ENCODE measurements at regions not wholly inside any gene's neighbourhood (a gene's known extent, or its start where the extent isn't known, plus 50 kb on each side); places are given as distances from the start of the nearest gene placed in this dataset.

DNA sequence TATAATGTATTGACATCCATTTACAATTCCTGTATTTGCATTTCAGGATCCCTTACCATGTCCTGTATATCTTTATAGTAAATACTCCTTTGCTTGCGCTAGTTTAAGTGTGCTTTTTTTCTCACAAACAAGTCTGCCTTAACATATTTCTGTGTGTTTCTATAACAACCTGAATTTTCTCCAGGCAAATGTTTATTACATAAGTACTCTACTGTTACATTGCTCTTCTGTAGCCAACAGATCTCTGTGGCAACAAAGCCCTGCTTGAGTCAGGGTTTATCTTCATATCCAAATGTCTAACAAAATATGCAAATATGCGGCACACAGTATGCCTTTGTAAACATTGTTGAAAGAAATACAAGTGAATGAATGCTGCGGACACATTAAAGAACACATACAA, 625.5 kb downstream of the TLL1 start:
- POLR2A ChIA-PET, result no interaction called here
- CTCF ChIA-PET, result interaction anchor here (0.9 kb wide), 1 partner anchor 15 kb away, joined by 3 read pairs; no protein-coding TSS in a partner anchor
- DNase-seq (ENCODE audit: extremely low spot score), result no peak
- TF ChIP-seq, protein P1, sequence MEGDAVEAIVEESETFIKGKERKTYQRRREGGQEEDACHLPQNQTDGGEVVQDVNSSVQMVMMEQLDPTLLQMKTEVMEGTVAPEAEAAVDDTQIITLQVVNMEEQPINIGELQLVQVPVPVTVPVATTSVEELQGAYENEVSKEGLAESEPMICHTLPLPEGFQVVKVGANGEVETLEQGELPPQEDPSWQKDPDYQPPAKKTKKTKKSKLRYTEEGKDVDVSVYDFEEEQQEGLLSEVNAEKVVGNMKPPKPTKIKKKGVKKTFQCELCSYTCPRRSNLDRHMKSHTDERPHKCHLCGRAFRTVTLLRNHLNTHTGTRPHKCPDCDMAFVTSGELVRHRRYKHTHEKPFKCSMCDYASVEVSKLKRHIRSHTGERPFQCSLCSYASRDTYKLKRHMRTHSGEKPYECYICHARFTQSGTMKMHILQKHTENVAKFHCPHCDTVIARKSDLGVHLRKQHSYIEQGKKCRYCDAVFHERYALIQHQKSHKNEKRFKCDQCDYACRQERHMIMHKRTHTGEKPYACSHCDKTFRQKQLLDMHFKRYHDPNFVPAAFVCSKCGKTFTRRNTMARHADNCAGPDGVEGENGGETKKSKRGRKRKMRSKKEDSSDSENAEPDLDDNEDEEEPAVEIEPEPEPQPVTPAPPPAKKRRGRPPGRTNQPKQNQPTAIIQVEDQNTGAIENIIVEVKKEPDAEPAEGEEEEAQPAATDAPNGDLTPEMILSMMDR (IDR thresholded peaks at IDR 0.05; ENCODE audit: control extremely low read depth, extremely low read depth, low read depth, missing control alignments), result no peak

DNA sequence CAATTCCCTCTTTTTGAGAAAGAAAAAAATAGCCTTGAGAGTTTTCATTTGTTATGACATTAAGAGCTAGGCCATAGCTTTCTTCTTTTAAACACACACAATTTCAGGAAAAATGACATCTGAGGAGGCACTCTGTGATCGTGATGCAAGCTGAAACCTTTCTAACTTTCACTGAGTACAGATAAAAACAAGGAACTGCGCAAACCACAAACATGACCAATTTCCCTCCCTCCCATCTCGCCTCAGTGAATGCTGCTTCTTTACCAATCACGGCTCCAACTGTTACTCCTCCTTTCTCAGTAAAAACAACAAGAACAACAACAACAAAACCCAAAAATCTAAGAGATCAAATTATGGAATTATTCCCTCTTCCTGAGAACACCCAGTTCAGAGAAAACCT, 626.8 kb downstream of the TLL1 start:
- ChIA-PET CTCF (no interaction called here), POLR2A (interaction anchor here (0.7 kb wide), 1 partner anchor 581 kb away, joined by 6 read pairs; no protein-coding TSS in a partner anchor)
- TF ChIP-seq, protein P1 (IDR thresholded peaks at IDR 0.05; ENCODE audit: control extremely low read depth, extremely low read depth, low read depth, missing control alignments), result no peak
- DNase-seq (ENCODE audit: extremely low spot score), result no peak

DNA sequence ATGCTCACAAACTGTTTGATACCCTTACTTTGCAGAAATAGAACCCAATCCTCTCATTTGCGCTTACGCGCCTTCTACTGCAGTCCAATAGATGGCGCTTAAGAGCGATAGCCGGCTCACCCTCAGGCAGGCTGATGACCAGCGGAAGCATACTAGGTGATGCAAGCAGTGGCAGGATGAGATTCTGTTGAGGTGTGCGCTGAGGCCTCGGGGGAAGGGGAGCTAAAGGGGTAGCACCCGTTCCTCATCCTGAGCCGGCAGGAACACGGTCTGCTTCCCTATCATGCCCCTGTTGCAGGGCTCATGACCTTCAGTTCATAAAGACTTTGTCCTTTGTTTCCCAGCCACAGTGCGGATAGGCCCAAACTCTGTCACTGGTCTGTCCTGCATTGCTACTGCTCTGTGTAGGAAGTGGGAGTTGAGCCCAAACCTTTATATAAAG, 628.9 kb downstream of the TLL1 start:
- peak; percentile 11 for DNase-seq (ENCODE audit: extremely low spot score)
- CTCF ChIA-PET, result no interaction called here
- POLR2A ChIA-PET, result no interaction called here

DNA sequence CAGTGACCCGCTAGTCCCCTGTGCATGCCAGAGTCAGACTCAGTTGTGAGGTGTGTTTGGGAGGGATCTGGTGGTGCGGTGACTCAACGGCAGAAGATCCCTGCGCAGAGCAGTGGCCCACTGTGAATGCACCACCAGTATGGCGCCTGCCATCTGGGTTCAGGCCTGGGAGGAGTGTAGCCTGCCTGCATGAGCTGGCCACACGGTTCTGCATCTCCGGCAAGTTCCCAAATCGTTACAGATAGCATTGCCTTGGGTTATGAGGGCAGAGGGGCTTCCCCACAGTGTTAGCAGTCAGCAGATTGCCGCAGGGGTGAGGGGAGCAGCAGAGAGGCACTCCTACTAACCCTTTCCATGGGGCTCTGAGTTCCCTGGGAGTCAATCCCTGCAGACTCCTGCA, 629.6 kb downstream of the TLL1 start:
- DNase-seq (ENCODE audit: extremely low spot score), result no peak
- ChIA-PET POLR2A (no interaction called here), CTCF (no interaction called here)
- TF ChIP-seq, protein P1 (IDR thresholded peaks at IDR 0.05; ENCODE audit: control extremely low read depth, extremely low read depth, low read depth, missing control alignments), result no peak

More for the DNA sequence above, 628.9 kb downstream of the TLL1 start:
- TF ChIP-seq, protein P1 (IDR thresholded peaks at IDR 0.05; ENCODE audit: control extremely low read depth, extremely low read depth, low read depth, missing control alignments), result peak; percentile 28

DNA sequence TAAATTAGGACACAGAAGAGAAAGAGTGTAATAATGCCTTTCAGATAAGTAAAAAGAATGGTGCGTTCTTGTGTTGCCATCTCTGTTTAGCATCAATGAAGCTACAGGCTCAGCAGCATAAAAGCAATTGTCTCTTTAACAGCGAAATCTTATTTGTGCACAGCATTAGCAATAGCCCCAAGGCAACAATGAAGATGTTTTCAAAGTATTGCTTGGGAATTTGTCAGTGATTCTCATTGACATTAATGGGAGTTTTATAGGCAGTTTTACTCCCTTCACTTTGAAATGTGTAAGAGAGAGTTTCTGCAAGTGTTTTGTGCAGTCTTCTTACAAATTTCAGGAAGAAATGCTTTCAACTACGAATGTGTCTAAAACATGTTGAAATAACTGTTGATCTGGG, 633.0 kb downstream of the TLL1 start:
- POLR2A ChIA-PET, result no interaction called here
- CTCF ChIA-PET, result no interaction called here
- no peak for DNase-seq (ENCODE audit: extremely low spot score)
- TF ChIP-seq, protein P1 (IDR thresholded peaks at IDR 0.05; ENCODE audit: control extremely low read depth, extremely low read depth, low read depth, missing control alignments), result no peak

DNA sequence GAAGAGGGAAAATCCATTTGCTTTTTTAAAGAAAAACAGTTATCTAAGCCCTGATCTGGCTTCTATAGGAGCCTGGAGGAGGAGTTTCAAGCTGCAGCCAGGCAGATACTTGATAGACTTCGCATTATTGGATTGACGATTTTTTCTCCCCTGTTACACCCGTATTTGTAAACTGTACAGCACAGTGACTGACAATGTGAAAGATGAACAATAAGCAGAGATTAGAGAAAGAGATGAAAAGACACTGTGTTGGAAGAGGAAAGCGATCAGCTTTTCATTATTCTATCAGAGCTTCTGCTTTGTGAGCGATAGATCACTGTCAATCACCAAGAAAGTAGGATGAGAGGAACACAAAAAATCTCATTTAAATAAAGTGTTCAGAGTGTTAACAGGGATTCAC, 639.2 kb downstream of the TLL1 start:
- DNase-seq (ENCODE audit: extremely low spot score), result no peak
- TF ChIP-seq, protein P1 (IDR thresholded peaks at IDR 0.05; ENCODE audit: control extremely low read depth, extremely low read depth, low read depth, missing control alignments), result no peak
- POLR2A ChIA-PET, result no interaction called here
- CTCF ChIA-PET, result interaction anchor here (1.5 kb wide), 1 partner anchor 17 kb away, joined by 4 read pairs; no protein-coding TSS in a partner anchor

DNA sequence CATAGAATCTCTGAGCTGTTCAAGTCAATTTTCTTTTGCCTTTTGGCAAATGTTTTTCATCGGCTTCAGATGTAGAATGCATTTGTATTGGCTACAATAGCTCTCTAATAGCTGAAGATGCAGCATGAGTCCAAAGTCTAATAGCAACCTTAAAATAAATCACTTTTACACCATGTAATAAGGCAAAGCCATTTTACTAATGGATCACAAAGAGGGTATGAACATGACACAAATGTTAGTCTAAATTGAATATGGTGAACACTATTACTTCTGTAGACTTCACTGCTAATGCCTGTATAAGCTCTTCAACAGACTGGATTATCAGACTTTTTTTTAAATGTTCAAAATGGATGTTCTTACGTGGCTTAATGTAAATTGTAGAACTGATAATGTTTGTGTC, 645.3 kb downstream of the TLL1 start:
- CTCF ChIA-PET, result no interaction called here
- DNase-seq (ENCODE audit: extremely low spot score), result no peak
- TF ChIP-seq, protein P1 (IDR thresholded peaks at IDR 0.05; ENCODE audit: control extremely low read depth, extremely low read depth, low read depth, missing control alignments), result no peak
- POLR2A ChIA-PET, result no interaction called here

All from GM10248 (cell line).